GM12891 (cell line): ENCODE measurements at regions not wholly inside any gene's neighbourhood (a gene's known extent, or its start where the extent isn't known, plus 50 kb on each side); places are given as distances from the start of the nearest gene placed in this dataset.

ENCODE experiments used
- POLR2A ChIP-seq: IDR thresholded peaks from 2 replicates; pipeline ENCODE4 v1.6.1; 2011; ENCODE audit warnings: low read depth, low read length, control low read depth
- POLR2AphosphoS5 ChIP-seq: IDR thresholded peaks from 2 replicates; pipeline ENCODE4 v1.6.1; 2011; ENCODE audit warnings: low read depth, low read length, control low read depth
- POU2F2 ChIP-seq: IDR thresholded peaks from 2 replicates; pipeline ENCODE4 v1.6.1; 2011; ENCODE audit warnings: low read depth, mild to moderate bottlenecking, control low read depth, low read length, moderate library complexity
- TAF1 ChIP-seq: IDR thresholded peaks from 2 replicates; pipeline ENCODE4 v1.6.1; 2011; ENCODE audit warnings: low read depth, low read length, control low read depth

DNA sequence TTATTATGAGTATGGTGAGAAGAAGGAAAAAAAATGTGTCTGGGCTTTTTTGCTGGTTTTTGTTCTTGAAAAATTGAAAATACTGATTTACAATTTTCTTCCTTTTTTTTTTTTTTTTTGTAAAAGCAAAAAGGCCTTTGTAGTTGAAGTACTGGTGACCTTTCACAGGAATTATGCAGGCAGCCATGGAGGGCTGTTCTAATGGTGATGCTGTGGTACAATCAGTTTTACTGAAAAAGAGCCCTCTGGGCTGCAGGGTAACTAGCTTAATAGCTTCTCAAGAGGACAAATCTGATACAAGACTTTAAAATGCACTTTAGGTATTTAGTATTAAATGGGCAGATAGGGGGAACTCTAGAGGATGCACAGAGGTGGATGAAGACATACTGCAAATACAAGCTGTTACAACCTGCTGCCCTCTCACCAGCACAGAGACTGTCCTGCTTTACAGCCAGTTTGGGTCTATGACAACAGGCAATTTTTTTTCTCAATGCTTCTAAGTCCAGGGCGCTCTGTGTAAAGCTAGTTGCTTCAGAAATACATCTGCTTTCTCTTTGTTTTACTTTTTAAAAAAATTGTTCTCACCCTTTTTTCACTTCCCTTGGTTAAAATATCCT, 61.6 kb upstream of the HS3ST5 start:
- TF ChIP-seq POLR2AphosphoS5 (no peak), POLR2A (no peak), POU2F2 (no peak), TAF1 (no peak)
